ENCODE measurements at regions not wholly inside any gene's neighbourhood (a gene's known extent, or its start where the extent isn't known, plus 50 kb on each side); places are given as distances from the start of the nearest gene placed in this dataset.
"Not testable (repeated sequence)": the region's sequence is repeated elsewhere in the genome, so short reads cannot be mapped to it uniquely, and the experiment has no call there.

DNA sequence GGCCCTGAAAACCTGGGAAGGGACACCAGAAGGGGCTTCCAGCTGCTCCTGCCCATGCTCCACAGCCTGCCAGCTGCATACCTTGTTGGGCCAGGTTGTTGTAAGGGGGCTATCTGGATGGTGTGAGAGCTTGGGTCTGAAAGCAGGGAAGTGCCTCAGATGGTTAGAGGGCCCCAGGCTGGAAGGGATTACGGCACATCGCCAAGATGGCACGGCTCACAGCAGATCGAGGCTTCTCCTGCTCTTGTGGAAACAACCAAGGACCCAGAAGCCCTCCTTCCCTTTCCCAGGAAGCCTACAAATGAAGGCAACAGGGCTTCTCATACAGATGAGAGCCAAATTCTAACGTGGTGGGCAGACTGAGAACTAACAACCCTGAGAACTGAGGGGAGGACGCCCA lies 121.7 kb upstream of the ADCY2 start:
- no peak for DNase-seq (ENCODE audit: low read depth in 3 of 3)

GRCh38 chr5:7289634-7290033 lies 106.3 kb upstream of the ADCY2 start:
- DNase-seq (ENCODE audit: low read depth in 3 of 3): not testable (repeated sequence)

- DNase-seq (ENCODE audit: low read depth in 3 of 3): not testable (repeated sequence)
Measured at GRCh38 chr5:7297821-7298220, 98.1 kb upstream of the ADCY2 start.

GRCh38 chr5:7299731-7300130 lies 96.2 kb upstream of the ADCY2 start:
- DNase-seq (ENCODE audit: low read depth in 3 of 3): not testable (repeated sequence)

DNA sequence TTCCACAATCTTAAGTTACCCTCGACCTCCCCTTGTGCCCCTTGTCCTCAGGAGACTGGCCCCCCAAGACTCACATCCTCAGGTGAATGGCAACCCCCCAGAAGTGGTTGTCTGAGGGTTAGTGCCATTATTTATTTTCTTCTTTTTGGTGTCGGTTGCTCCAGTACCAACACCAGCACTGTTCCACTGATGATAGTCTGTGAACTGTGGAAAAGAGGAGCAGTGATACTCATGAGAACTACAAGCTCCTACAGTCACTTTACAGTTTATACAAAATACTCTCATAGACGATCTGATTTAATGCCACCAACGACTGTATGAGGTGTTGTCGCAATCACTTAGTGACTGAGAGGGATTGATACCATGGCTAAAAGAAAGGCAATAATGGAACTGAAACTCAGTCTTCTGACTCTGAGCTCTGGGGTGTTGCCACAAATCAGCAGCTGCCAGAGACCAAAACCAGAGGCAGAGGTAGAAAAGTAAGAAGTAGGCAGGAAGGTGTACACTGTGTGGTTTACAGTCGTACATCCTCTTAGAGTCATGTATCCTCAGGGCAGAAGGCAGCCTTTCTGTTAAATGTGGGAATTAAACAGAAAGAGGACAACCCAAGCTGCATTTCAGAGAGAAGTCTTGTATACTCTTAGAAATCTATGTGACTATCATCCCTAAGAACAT lies 90.8 kb upstream of the ADCY2 start:
- DNase-seq (ENCODE audit: low read depth in 3 of 3): not testable (repeated sequence)

- peak in 1 of 3 experiments; percentile 2 for DNase-seq (ENCODE audit: low read depth in 3 of 3)
Measured at GRCh38 chr5:7306556-7306955, 89.4 kb upstream of the ADCY2 start.

DNA sequence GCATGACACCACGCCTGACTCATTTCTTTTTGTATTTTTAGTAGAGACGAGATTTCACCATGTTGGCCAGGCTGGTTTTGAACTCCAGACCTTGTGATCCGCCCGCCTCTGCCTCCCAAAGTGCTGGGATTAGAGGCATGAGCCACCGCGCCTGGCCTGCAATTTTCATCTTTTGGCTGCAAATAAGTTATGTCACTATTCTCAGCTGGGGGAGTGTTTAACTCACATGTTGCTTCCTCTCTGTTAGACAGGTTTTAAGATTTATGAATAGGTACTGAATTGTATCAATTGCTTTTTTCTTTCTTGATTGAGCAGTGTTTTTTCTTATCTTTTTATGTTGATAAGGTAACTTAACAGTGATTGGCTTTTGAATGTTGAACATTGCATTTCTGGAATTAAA lies 88.2 kb upstream of the ADCY2 start:
- DNase-seq (ENCODE audit: low read depth in 3 of 3): not testable (repeated sequence)

DNA sequence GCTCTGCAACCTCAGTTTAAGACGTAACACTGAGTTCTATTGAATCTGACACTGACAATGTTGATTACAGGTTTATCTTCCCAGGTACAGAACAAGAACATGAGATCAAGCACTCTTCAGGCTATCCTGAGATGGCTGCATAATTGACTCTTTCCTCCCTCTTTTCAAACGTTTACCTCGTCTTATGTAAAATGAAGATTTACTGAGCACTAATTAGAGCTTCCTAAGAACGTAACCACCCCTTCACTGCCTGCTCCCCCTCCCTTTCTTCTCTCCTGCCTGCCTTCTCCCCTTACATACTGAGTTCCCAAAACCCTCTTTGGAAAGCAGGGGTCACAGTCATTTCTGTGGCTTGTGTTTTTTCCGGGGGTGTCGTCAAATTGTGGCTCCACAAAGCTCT lies 86.2 kb upstream of the ADCY2 start:
- not testable (repeated sequence) for DNase-seq (ENCODE audit: low read depth in 3 of 3)

DNA sequence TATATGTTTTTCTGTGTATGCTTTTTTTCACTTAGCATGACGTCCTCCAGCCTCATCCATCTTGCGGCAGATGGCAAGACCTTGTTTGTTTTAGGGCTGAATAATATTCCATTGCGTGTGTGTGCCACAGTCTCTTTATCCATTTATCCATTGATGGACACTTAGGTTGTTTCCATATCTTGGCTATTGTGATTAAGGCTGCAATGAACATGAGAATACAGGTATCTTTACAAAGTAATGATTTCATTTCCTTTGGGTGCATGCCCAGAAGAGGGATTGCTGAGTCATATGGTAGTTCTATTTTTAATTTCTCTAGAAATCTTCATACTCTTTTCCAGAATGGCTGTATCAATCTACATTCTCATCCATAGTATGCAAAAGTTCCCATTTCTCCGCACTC lies 85.3 kb upstream of the ADCY2 start:
- DNase-seq (ENCODE audit: low read depth in 3 of 3): not testable (repeated sequence)

DNA sequence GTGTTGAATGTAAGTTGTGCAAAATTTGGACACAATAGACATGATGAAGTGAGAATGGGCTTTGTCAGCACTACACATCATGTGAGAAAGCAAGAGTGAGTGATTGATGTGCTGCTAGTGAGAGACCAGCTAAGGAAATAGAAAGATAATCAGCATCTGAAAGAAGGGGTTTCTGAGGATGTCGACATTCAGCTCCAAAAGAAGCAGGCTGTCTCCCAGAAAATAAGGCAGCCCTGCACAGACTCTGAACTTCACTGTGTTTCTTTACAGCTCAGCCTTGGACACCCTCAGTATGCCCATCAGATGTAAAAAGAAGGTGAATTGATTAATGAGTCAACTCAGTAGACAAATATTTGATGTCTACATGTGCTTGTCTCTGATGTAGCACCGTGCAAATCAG lies 80.8 kb upstream of the ADCY2 start:
- DNase-seq (ENCODE audit: low read depth in 3 of 3): no peak

DNA sequence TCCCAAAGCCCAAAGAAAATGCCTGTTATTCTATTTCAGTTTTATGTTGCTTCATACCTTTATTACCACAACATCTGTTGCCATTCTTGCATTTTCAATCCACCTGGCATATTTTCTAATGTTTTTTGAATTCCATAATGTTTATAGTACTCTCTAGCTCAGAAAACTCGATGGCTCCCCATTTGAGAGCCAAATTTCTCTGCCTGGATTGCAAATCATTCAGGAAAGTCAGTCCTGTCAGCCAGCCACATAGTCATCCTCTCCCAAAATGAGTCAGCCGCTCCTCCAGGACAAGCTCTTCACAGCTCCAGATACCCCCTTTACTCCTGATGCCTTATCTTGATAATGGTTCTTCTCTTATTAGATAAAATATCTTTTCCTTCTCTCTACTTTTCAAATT lies 78.2 kb upstream of the ADCY2 start:
- no peak for DNase-seq (ENCODE audit: low read depth in 3 of 3)

DNA sequence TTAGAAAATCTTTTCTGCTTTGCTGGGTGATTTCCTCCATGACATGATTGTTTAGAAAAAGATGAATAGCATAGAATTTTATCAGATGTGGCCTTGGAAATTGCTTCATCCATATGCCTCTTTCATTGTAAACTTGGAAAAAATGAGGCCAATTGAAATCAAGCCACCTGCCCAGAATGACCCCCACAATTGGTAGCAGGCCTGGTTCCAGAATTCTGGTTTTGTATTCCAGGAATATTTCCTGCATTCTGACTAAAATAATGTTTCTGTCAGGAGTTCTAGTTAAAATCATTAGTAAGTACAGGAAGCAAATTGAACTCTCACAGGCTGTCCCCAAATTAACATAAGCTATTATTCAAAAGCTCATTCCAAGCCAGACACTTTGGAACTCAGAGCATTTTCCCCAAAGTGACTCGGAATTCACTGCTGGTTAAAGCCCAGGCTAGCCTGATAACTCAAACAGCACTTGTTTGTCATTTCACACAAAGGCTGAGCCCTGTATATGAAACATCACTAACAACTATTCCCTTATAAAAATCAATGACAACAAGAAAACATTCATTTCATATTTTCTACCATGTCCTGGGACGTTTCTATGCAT lies 75.1 kb upstream of the ADCY2 start:
- DNase-seq (ENCODE audit: low read depth in 3 of 3): no peak

DNA sequence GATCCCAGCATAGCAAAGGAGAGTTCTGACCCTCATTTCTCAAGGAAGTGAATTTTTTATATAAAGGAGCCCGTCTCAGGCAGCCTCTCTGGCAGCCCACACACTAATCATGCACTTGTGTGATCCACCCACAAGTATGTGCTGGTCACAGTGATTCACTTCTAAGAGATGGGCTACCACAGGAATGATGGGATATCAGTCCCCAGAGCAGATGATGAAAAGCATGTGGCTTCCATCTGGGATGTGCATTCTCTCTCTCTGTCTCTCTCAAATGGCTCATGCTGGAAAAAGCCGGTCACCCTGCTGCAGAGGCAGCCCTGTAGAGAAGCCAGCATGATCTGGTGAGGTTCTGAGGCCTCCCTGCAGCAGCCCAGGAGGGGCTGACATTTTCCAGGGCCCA lies 74.2 kb upstream of the ADCY2 start:
- DNase-seq (ENCODE audit: low read depth in 3 of 3): no peak

GRCh38 chr5:7324919-7325318 lies 71.0 kb upstream of the ADCY2 start:
- no peak for DNase-seq (ENCODE audit: low read depth in 3 of 3)

GRCh38 chr5:7325975-7326913 lies 69.7 kb upstream of the ADCY2 start:
- DNase-seq (ENCODE audit: low read depth in 3 of 3): no peak

DNA sequence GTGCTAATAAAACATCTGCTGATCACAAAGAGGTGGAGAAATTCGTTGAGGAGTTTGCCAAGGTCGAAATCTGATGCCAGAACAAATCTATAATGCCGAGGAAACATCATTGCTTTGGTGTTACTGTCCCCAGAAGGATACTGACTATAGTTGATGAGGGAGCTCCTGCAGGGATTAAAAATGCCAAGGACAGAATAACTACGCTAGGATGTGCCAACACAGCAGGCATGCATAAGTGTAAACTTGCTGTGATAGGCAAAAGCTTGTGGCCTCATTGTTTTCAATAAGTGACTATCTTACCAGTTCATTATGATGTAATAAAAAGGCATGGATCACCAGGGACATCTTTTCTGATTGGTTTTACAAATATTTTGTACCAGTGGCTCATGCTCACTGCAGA lies 66.8 kb upstream of the ADCY2 start:
- DNase-seq (ENCODE audit: low read depth in 3 of 3): no peak

- no peak for DNase-seq (ENCODE audit: low read depth in 3 of 3)
Measured at GRCh38 chr5:7329712-7330111, 66.2 kb upstream of the ADCY2 start.

DNA sequence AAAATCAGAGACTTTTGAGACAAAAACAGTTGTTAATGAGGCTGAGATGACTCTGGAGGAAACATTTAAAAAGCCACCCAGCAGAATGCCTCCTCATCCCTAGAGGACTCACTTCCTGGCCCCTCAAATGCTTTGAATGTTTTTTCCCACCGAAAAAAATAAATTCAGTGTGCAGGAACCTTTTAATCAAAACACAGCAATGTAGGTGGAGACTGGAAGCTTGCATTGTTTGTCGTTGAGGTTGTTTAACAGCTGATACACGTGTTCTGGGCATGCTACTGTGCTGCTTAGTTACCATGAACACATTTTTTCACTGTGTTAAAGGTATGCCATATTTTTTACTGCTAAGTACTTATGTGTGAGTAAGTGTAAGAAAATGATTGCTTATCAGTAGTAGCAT lies 65.7 kb upstream of the ADCY2 start:
- no peak for DNase-seq (ENCODE audit: low read depth in 3 of 3)

GRCh38 chr5:7331131-7331530 lies 64.8 kb upstream of the ADCY2 start:
- DNase-seq (ENCODE audit: low read depth in 3 of 3): no peak

Measured in stimulated activated CD4-positive, alpha-beta T cell treated with anti-CD3 and anti-CD28 coated beads, TNF-alpha, amount 100 ng/mL, for 24 hours (primary cell).